ENCODE measurements at regions not wholly inside any gene's neighbourhood (a gene's known extent, or its start where the extent isn't known, plus 50 kb on each side); places are given as distances from the start of the nearest gene placed in this dataset.

GRCh38 chr17:54848368-54848987 lies 52.2 kb upstream of the TOM1L1 start:
- 37% methylated on average over 2 of the region's 2 CpGs for WGBS (ENCODE audit: low lambda C conversion rate)
- no peaks in the 10 kb centered on the region for H3K27me3 ChIP-seq (ENCODE audit: control insufficient read depth in 1 of 2, insufficient read depth in 2 of 2, low read length in 2 of 2)
- DNase-seq (ENCODE audit: low spot score) (no peak), ATAC-seq (no peak), FAIRE-seq (no peak)
- no peak overlapping the region for H3K27ac ChIP-seq (ENCODE audit: extremely low read length, insufficient read depth, low read length)
- H3K79me2 ChIP-seq (ENCODE audit: insufficient read depth, low read length) = no peaks in the 10 kb centered on the region
- no peak overlapping the region for H2AFZ ChIP-seq (ENCODE audit: low read length)
- no peak overlapping the region for H3K4me3 ChIP-seq (replicated peaks in 1 of 3; ENCODE audit: insufficient read depth in 1 of 3, low read depth in 2 of 3, low read length in 3 of 3)
- in situ Hi-C loops (cut with HindIII; ENCODE audit: extremely low pct_ligation_motif_present, low pct_unique_long_range_greater_than_20kb) (no loop called here), intact Hi-C loops (cut with micrococcal nuclease; ENCODE audit: unreplicated experiment) (no loop called here)
- no TSS peak for BruUV-seq (replicated peaks)
- no peaks in the 10 kb centered on the region for H3K4me1 ChIP-seq (ENCODE audit: insufficient read depth, low read length)
- POLR2A ChIA-PET = no interaction called here
- no peaks in the 10 kb centered on the region for H4K20me1 ChIP-seq (ENCODE audit: insufficient read depth, low read length)
- H3K4me2 ChIP-seq (ENCODE audit: low read depth, low read length) = no peak overlapping the region
- H3K9ac ChIP-seq (ENCODE audit: insufficient read depth, low read depth, low read length) = no peak overlapping the region
- no peaks in the 10 kb centered on the region for H3K9me3 ChIP-seq (ENCODE audit: low read length)
- no peak for TF ChIP-seq GABPA (IDR thresholded peaks at IDR 0.05; ENCODE audit: low read depth, low read length)
- no peak for TF ChIP-seq GABPA (CRISPR knock-in tag; IDR thresholded peaks at IDR 0.05; ENCODE audit: low read depth)
- no peak for TF ChIP-seq MYPOP (CRISPR knock-in tag; IDR thresholded peaks at IDR 0.05)
- TF ChIP-seq MAFK (conservative IDR thresholded peaks at IDR 0.05 in 1 of 2, IDR thresholded peaks at IDR 0.05 in 1 of 2; ENCODE audit: low read length in 2 of 2) = no peak
- TF ChIP-seq ZNF501 (CRISPR knock-in tag; IDR thresholded peaks at IDR 0.05) = no peak
- TF ChIP-seq BHLHE40 (IDR thresholded peaks at IDR 0.05; ENCODE audit: low read length) = no peak
- TF ChIP-seq REPIN1 (CRISPR knock-in tag; IDR thresholded peaks at IDR 0.05; ENCODE audit: borderline replicate concordance, low read depth) = no peak
- H3K36me3 ChIP-seq (replicated peaks in 1 of 2; ENCODE audit: control insufficient read depth in 1 of 2, insufficient read depth in 2 of 2, low read length in 2 of 2) = no peaks in the 10 kb centered on the region
- CTCF ChIA-PET (ENCODE audit: low intra/inter-chr PET ratio, low total read pairs) = no interaction called here

- WGBS (ENCODE audit: low lambda C conversion rate) = 24% methylated on average over 6 of the region's 6 CpGs
- Histone ChIP-seq H2AFZ (ENCODE audit: low read length) (no peak overlapping the region), H3K4me3 (replicated peaks in 1 of 3; ENCODE audit: insufficient read depth in 1 of 3, low read depth in 2 of 3, low read length in 3 of 3) (no peak overlapping the region), H3K4me1 (ENCODE audit: insufficient read depth, low read length) (no peaks in the 10 kb centered on the region), H4K20me1 (ENCODE audit: insufficient read depth, low read length) (no peaks in the 10 kb centered on the region), H3K36me3 (replicated peaks in 1 of 2; ENCODE audit: control insufficient read depth in 1 of 2, insufficient read depth in 2 of 2, low read length in 2 of 2) (no peaks in the 10 kb centered on the region), H3K79me2 (ENCODE audit: insufficient read depth, low read length) (no peaks in the 10 kb centered on the region), H3K27me3 (ENCODE audit: control insufficient read depth in 1 of 2, insufficient read depth in 2 of 2, low read length in 2 of 2) (no peaks in the 10 kb centered on the region), H3K4me2 (ENCODE audit: low read depth, low read length) (no peak overlapping the region), H3K9me3 (ENCODE audit: low read length) (no peaks in the 10 kb centered on the region), H3K27ac (ENCODE audit: extremely low read length, insufficient read depth, low read length) (no peak overlapping the region), H3K9ac (ENCODE audit: insufficient read depth, low read depth, low read length) (no peak overlapping the region)
- intact Hi-C loops (cut with micrococcal nuclease; ENCODE audit: unreplicated experiment) = no loop called here
- ChIA-PET POLR2A (no interaction called here), CTCF (ENCODE audit: low intra/inter-chr PET ratio, low total read pairs) (no interaction called here)
- DNase-seq (ENCODE audit: low spot score) (no peak), ATAC-seq (no peak), FAIRE-seq (no peak)
- no TSS peak for BruUV-seq (replicated peaks)
- in situ Hi-C loops (cut with HindIII; ENCODE audit: extremely low pct_ligation_motif_present, low pct_unique_long_range_greater_than_20kb) = no loop called here
- TF ChIP-seq ZNF713 (CRISPR knock-in tag; IDR thresholded peaks at IDR 0.05) (no peak), ZSCAN12 (CRISPR knock-in tag; IDR thresholded peaks at IDR 0.05) (no peak), PAX8 (CRISPR knock-in tag; IDR thresholded peaks at IDR 0.05; ENCODE audit: borderline replicate concordance) (no peak), ZNF331 (CRISPR knock-in tag; IDR thresholded peaks at IDR 0.05) (no peak), ZBTB20 (CRISPR knock-in tag; IDR thresholded peaks at IDR 0.05; ENCODE audit: borderline replicate concordance, low read depth) (no peak), ZNF737 (CRISPR knock-in tag; IDR thresholded peaks at IDR 0.05; ENCODE audit: borderline replicate concordance) (no peak), RFX1 (IDR thresholded peaks at IDR 0.05) (no peak), MTF2 (CRISPR knock-in tag; IDR thresholded peaks at IDR 0.05; ENCODE audit: borderline replicate concordance) (no peak), AHR (CRISPR knock-in tag; IDR thresholded peaks at IDR 0.05) (no peak), BORCS8-MEF2B (CRISPR knock-in tag; IDR thresholded peaks at IDR 0.05) (no peak)
These were observed 51.0 kb upstream of the TOM1L1 start for GRCh38 chr17:54849660-54850059.
